Neuronal stem cell (in vitro differentiated cells): ENCODE measurements at regions not wholly inside any gene's neighbourhood (a gene's known extent, or its start where the extent isn't known, plus 50 kb on each side); places are given as distances from the start of the nearest gene placed in this dataset.

Experiments
- DNase-seq: peaks from one replicate; pipeline ENCODE4 v3.0.0-alpha.2; 2013; ENCODE audit warnings: low spot score
- H2AFZ ChIP-seq: one replicate; pipeline ENCODE4 v1.6.1; 2013; ENCODE audit warnings: mild to moderate bottlenecking, low read length, inconsistent platforms
- H2AK5ac ChIP-seq: 2 replicates; pipeline ENCODE4 v1.6.1; 2013; ENCODE audit warnings: low read depth, mild to moderate bottlenecking, inconsistent platforms, low read length, moderate library complexity, mixed read lengths
- H2BK120ac ChIP-seq: 2 replicates; pipeline ENCODE4 v1.6.1; 2013; ENCODE audit warnings: low read depth, mild to moderate bottlenecking, inconsistent platforms, low read length, moderate library complexity, mixed read lengths
- H2BK12ac ChIP-seq: one replicate; pipeline ENCODE4 v1.6.1; 2013; ENCODE audit warnings: low read length, inconsistent platforms
- H2BK15ac ChIP-seq: 2 replicates; pipeline ENCODE4 v1.6.1; 2013; ENCODE audit warnings: mild to moderate bottlenecking, low read length, inconsistent platforms, mixed read lengths
- H2BK5ac ChIP-seq: one replicate; pipeline ENCODE4 v1.6.1; 2013; ENCODE audit warnings: inconsistent platforms, mild to moderate bottlenecking, low read length, moderate library complexity
- H3K14ac ChIP-seq: one replicate; pipeline ENCODE4 v1.6.1; 2013; ENCODE audit warnings: low read length, inconsistent platforms
- H3K18ac ChIP-seq: 2 replicates; pipeline ENCODE4 v1.6.1; 2013; ENCODE audit warnings: low read length, inconsistent platforms
- H3K23ac ChIP-seq: 2 replicates; pipeline ENCODE4 v1.6.1; 2013; ENCODE audit warnings: low read depth, mild to moderate bottlenecking, mixed read lengths, low read length, inconsistent platforms; ENCODE audit not compliant: poor library complexity
- H3K27ac ChIP-seq: replicated peaks from 3 replicates; pipeline ENCODE4 v1.5.1; 2013; ENCODE audit warnings: low read length, inconsistent platforms
- H3K27me3 ChIP-seq, 3 experiments: 2 replicates each; pipeline ENCODE4 v1.6.1; 2013; ENCODE audit warnings: low read length in 3 of 3, mild to moderate bottlenecking in 2 of 3, inconsistent platforms in 1 of 3, low read depth in 1 of 3, mixed read lengths in 1 of 3, moderate library complexity in 1 of 3; ENCODE audit not compliant: control insufficient read depth in 3 of 3, insufficient read depth in 3 of 3
- H3K36me3 ChIP-seq, 2 donors: replicated peaks in 1 of 2; 2 replicates each; pipeline ENCODE4 v1.6.1; 2013; ENCODE audit warnings: low read length in 2 of 2; ENCODE audit not compliant: control insufficient read depth in 2 of 2, insufficient read depth in 2 of 2
- H3K4ac ChIP-seq: 2 replicates; pipeline ENCODE4 v1.6.1; 2013; ENCODE audit warnings: inconsistent platforms, mild to moderate bottlenecking, low read length, moderate library complexity
- H3K4me1 ChIP-seq, 2 donors: 1 replicate in 1 of 2; 2 replicates in 1 of 2; pipeline ENCODE4 v1.6.1; 2013; ENCODE audit warnings: low read length in 2 of 2, low read depth in 1 of 2; ENCODE audit not compliant: control insufficient read depth in 2 of 2, insufficient read depth in 1 of 2
- H3K4me2 ChIP-seq: one replicate; pipeline ENCODE4 v1.6.1; 2013; ENCODE audit warnings: mild to moderate bottlenecking, low read length, inconsistent platforms; ENCODE audit not compliant: insufficient read depth, poor library complexity, severe bottlenecking
- H3K4me3 ChIP-seq, 2 donors: 2 replicates each; pipeline ENCODE4 v1.5.1; 2013; ENCODE audit warnings: low read length in 2 of 2, mild to moderate bottlenecking in 2 of 2, inconsistent platforms in 1 of 2, moderate library complexity in 1 of 2
- H3K79me1 ChIP-seq: one replicate; pipeline ENCODE4 v1.6.1; 2013; ENCODE audit warnings: low read depth, mild to moderate bottlenecking, inconsistent platforms, low read length, moderate library complexity
- H3K9ac ChIP-seq: one replicate; pipeline ENCODE4 v1.6.1; 2013; ENCODE audit warnings: mild to moderate bottlenecking, low read depth, low read length, inconsistent platforms; ENCODE audit not compliant: poor library complexity
- H3K9me3 ChIP-seq, 2 donors: replicated peaks in 1 of 2; 2 replicates each; pipeline versions ENCODE3 to v1.6.1; 2013; ENCODE audit warnings: low read length in 2 of 2, mild to moderate bottlenecking in 2 of 2, inconsistent platforms in 1 of 2, low read depth in 1 of 2, mixed read lengths in 1 of 2, moderate library complexity in 1 of 2; ENCODE audit not compliant: control insufficient read depth in 2 of 2, insufficient read depth in 1 of 2
- H4K8ac ChIP-seq: one replicate; pipeline ENCODE4 v1.6.1; 2013; ENCODE audit warnings: low read depth, mild to moderate bottlenecking, inconsistent platforms, low read length, moderate library complexity
- H4K91ac ChIP-seq: one replicate; pipeline ENCODE4 v1.6.1; 2013; ENCODE audit warnings: low read length, low read depth, mild to moderate bottlenecking, inconsistent platforms; ENCODE audit not compliant: poor library complexity
- WGBS, 2 donors: extraction: QIAGEN DNeasy Blood & Tissue Kit; methylation state at CpG; one replicate each; pipeline ENCODE4 v1.1.7; 2013; ENCODE audit warnings: missing lambda C conversion rate in 2 of 2, mixed read lengths in 1 of 2; ENCODE audit not compliant: insufficient read length in 2 of 2, insufficient replicate concordance in 1 of 2; ENCODE audit errors: extremely low coverage in 2 of 2; 5-methylcytosine and 5-hydroxymethylcytosine counted together

DNA sequence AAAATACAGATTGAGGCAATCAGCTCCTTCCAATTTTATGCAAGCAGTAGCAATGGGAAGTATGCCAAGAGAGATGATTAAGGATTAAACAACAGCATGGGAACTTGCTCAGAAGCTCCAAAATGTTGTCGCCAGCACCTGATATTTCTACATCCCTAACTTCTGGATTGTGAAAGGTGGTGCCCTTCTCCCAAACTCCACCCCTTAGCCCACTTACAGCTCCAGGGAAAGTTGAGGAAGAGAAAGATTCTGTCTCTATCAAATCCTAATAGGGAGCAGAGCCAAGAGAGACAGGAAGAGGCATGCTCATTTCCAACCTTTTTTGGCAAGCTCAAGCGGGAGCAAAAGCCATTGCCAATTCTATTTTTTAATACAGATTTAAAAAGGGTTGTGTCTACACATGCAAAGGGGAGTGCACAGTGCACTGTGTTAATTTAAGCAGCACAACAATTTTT lies 92.4 kb upstream of the NR3C1 start:
- Histone ChIP-seq H3K4ac (no peak overlapping the region), H2BK15ac (no peak overlapping the region), H4K91ac (no peak overlapping the region), H2BK5ac (no peak overlapping the region), H4K8ac (no peak overlapping the region), H3K79me1 (no peaks in the 10 kb centered on the region), H3K36me3 (no peaks in the 10 kb centered on the region), H3K27ac (no peak overlapping the region), H3K27me3 (no peaks in the 10 kb centered on the region), H3K4me3 (no peak overlapping the region), H3K4me2 (no peak overlapping the region), H3K9me3 (no peaks in the 10 kb centered on the region), H2BK120ac (no peak overlapping the region), H2AFZ (no peak overlapping the region), H3K9ac (no peak overlapping the region), H3K14ac (no peak overlapping the region), H3K23ac (no peak overlapping the region), H2BK12ac (no peak overlapping the region), H3K18ac (no peak overlapping the region), H2AK5ac (no peak overlapping the region), H3K4me1 (no peaks in the 10 kb centered on the region)
- WGBS, 2 donors: no CpG with 5 or more reads among the region's 2 CpGs
- no peak for DNase-seq

DNA sequence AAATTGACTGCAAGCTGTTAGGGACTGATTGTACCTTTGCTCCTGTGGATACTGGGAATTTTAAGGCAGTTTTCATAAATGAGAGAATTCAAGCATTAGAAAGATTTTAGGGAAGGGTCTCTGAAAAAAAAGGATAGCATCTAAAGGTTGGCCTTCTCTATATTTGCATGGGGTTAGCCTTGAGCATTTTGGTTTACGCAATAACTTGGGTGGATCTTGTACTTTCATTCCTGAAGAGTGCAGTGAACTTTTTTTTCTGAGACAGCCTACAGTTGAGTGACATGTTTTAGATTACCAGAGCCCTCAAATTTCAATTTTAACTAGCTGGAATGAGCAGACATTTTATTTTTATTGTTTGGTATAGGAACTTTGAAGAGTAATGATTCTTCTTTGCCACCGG lies 91.6 kb upstream of the NR3C1 start:
- WGBS, 2 donors: no CpG with 5 or more reads among the region's 2 CpGs

DNA sequence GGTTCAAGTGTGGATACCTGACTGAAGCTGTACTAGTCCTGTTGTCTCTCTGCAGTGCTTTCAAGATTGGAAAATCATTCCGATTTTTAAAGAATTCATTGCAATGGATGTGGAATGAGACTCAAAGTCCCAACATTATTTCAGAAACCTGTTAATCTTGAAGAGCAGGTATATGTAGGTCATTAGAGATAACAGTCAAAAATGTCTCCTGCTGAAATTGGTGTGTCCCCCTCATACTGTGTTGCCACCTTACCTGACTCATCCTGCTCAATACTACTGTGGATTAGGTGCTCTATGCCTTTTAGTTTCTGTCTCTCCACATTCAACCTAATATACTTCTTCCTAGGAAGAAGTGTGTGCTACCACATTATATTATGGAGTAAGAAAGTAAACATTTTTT lies 91.1 kb upstream of the NR3C1 start:
- DNase-seq: no peak
- no peak overlapping the region for H3K27ac ChIP-seq
- no peak overlapping the region for H2BK15ac ChIP-seq
- no peak overlapping the region for H3K4ac ChIP-seq
- no peaks in the 10 kb centered on the region for H3K9me3 ChIP-seq
- H3K4me1 ChIP-seq: no peaks in the 10 kb centered on the region
- H2AFZ ChIP-seq: no peak overlapping the region
- no peak overlapping the region for H3K14ac ChIP-seq
- H4K8ac ChIP-seq: no peak overlapping the region
- H3K79me1 ChIP-seq: no peaks in the 10 kb centered on the region
- no CpG with 5 or more reads among the region's 1 CpG for WGBS, 2 donors
- no peak overlapping the region for H3K4me2 ChIP-seq
- no peaks in the 10 kb centered on the region for H3K36me3 ChIP-seq
- H2BK5ac ChIP-seq: no peak overlapping the region
- H3K9ac ChIP-seq: no peak overlapping the region
- H4K91ac ChIP-seq: no peak overlapping the region
- H3K23ac ChIP-seq: no peak overlapping the region
- H3K27me3 ChIP-seq: no peaks in the 10 kb centered on the region
- no peak overlapping the region for H2BK120ac ChIP-seq
- H3K18ac ChIP-seq: no peak overlapping the region
- no peak overlapping the region for H2AK5ac ChIP-seq
- H3K4me3 ChIP-seq: no peak overlapping the region
- no peak overlapping the region for H2BK12ac ChIP-seq

More for the DNA sequence above, 91.6 kb upstream of the NR3C1 start:
- Histone ChIP-seq H3K79me1 (no peaks in the 10 kb centered on the region), H4K8ac (no peak overlapping the region), H3K9me3 (no peaks in the 10 kb centered on the region), H3K27ac (no peak overlapping the region), H3K36me3 (no peaks in the 10 kb centered on the region), H3K4me1 (no peaks in the 10 kb centered on the region), H2BK5ac (no peak overlapping the region), H4K91ac (no peak overlapping the region), H2BK12ac (no peak overlapping the region), H2AFZ (no peak overlapping the region), H3K4me2 (no peak overlapping the region), H2BK15ac (no peak overlapping the region), H3K4me3 (no peak overlapping the region), H2BK120ac (no peak overlapping the region), H3K4ac (no peak overlapping the region), H3K27me3 (no peaks in the 10 kb centered on the region), H3K23ac (no peak overlapping the region), H3K9ac (no peak overlapping the region), H3K18ac (no peak overlapping the region), H2AK5ac (no peak overlapping the region), H3K14ac (no peak overlapping the region)
- DNase-seq: no peak

GRCh38 chr5:143494162-143494561 lies 90.7 kb upstream of the NR3C1 start:
- Histone ChIP-seq H3K18ac (no peak overlapping the region), H4K8ac (no peak overlapping the region), H2AFZ (no peak overlapping the region), H3K4ac (no peak overlapping the region), H2BK5ac (no peak overlapping the region), H3K9me3 (no peaks in the 10 kb centered on the region), H3K36me3 (no peaks in the 10 kb centered on the region), H3K27ac (no peak overlapping the region), H3K79me1 (no peaks in the 10 kb centered on the region), H3K9ac (no peak overlapping the region), H3K4me1 (no peaks in the 10 kb centered on the region), H2BK120ac (no peak overlapping the region), H3K4me3 (no peak overlapping the region), H3K14ac (no peak overlapping the region), H3K27me3 (no peaks in the 10 kb centered on the region), H2AK5ac (no peak overlapping the region), H4K91ac (no peak overlapping the region), H3K23ac (no peak overlapping the region), H2BK15ac (no peak overlapping the region), H3K4me2 (no peak overlapping the region), H2BK12ac (no peak overlapping the region)
- DNase-seq: no peak
- no CpG with 5 or more reads among the region's 2 CpGs for WGBS, 2 donors
